ENCODE measurements at regions not wholly inside any gene's neighbourhood (a gene's known extent, or its start where the extent isn't known, plus 50 kb on each side); places are given as distances from the start of the nearest gene placed in this dataset.

DNA sequence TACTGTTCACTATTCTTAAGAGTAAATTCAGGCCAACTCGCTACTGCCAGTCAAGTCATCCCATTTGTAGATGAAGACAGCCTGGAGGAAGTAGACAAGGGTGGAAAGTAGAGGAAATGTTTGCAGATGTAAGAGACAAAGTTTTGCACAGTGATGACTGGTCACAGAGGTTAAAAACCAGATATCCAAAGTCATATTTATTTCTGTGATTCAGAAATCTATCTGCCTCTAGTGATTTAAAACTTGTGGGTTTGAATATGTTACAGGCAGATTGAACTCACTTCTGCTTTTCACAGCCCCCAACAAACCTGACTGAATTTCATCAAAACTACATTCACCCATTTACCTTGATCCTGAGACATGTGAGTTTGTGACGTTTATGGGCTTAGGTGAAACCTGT lies 484.7 kb upstream of the C1orf87 start:
- no peak overlapping the region for H2AFZ ChIP-seq (ENCODE audit: low read depth, low read length)
- no peak overlapping the region for H3K27ac ChIP-seq (ENCODE audit: low read length)
- no peaks in the 10 kb centered on the region for H3K36me3 ChIP-seq (ENCODE audit: insufficient read depth, low read length)
- no peak overlapping the region for H3K4me3 ChIP-seq (ENCODE audit: low read length)
- no peaks in the 10 kb centered on the region for H3K9me2 ChIP-seq (ENCODE audit: insufficient read depth, low read length)
- no peaks in the 10 kb centered on the region for H4K20me1 ChIP-seq (ENCODE audit: insufficient read depth)
- H3F3A ChIP-seq (ENCODE audit: insufficient read depth, low read length, poor library complexity, severe bottlenecking): no peaks in the 10 kb centered on the region
- H3K9ac ChIP-seq (ENCODE audit: low read length): no peak overlapping the region
- no peaks in the 10 kb centered on the region for H3K27me3 ChIP-seq (ENCODE audit: insufficient read depth, low read depth, low read length)
- H3K9me3 ChIP-seq (ENCODE audit: low read length): no peaks in the 10 kb centered on the region
- TF ChIP-seq EP300 (conservative IDR thresholded peaks at IDR 0.05; ENCODE audit: poor library complexity, severe bottlenecking) (no peak), EZH2 (IDR thresholded peaks at IDR 0.05; ENCODE audit: borderline replicate concordance, insufficient read depth, low read length, poor library complexity, severe bottlenecking) (no peak), MXI1 (conservative IDR thresholded peaks at IDR 0.05; ENCODE audit: poor library complexity, severe bottlenecking) (no peak), SMC3 (conservative IDR thresholded peaks at IDR 0.05; ENCODE audit: poor library complexity) (no peak), TAF1 (IDR thresholded peaks at IDR 0.05; ENCODE audit: low read depth) (no peak), RAD21 (conservative IDR thresholded peaks at IDR 0.05) (no peak), POLR2AphosphoS5 (IDR thresholded peaks at IDR 0.05) (no peak)
- TF ChIP-seq, protein P1, sequence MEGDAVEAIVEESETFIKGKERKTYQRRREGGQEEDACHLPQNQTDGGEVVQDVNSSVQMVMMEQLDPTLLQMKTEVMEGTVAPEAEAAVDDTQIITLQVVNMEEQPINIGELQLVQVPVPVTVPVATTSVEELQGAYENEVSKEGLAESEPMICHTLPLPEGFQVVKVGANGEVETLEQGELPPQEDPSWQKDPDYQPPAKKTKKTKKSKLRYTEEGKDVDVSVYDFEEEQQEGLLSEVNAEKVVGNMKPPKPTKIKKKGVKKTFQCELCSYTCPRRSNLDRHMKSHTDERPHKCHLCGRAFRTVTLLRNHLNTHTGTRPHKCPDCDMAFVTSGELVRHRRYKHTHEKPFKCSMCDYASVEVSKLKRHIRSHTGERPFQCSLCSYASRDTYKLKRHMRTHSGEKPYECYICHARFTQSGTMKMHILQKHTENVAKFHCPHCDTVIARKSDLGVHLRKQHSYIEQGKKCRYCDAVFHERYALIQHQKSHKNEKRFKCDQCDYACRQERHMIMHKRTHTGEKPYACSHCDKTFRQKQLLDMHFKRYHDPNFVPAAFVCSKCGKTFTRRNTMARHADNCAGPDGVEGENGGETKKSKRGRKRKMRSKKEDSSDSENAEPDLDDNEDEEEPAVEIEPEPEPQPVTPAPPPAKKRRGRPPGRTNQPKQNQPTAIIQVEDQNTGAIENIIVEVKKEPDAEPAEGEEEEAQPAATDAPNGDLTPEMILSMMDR (IDR thresholded peaks at IDR 0.05; ENCODE audit: poor library complexity, severe bottlenecking): no peak
- TF ChIP-seq, protein P2, sequence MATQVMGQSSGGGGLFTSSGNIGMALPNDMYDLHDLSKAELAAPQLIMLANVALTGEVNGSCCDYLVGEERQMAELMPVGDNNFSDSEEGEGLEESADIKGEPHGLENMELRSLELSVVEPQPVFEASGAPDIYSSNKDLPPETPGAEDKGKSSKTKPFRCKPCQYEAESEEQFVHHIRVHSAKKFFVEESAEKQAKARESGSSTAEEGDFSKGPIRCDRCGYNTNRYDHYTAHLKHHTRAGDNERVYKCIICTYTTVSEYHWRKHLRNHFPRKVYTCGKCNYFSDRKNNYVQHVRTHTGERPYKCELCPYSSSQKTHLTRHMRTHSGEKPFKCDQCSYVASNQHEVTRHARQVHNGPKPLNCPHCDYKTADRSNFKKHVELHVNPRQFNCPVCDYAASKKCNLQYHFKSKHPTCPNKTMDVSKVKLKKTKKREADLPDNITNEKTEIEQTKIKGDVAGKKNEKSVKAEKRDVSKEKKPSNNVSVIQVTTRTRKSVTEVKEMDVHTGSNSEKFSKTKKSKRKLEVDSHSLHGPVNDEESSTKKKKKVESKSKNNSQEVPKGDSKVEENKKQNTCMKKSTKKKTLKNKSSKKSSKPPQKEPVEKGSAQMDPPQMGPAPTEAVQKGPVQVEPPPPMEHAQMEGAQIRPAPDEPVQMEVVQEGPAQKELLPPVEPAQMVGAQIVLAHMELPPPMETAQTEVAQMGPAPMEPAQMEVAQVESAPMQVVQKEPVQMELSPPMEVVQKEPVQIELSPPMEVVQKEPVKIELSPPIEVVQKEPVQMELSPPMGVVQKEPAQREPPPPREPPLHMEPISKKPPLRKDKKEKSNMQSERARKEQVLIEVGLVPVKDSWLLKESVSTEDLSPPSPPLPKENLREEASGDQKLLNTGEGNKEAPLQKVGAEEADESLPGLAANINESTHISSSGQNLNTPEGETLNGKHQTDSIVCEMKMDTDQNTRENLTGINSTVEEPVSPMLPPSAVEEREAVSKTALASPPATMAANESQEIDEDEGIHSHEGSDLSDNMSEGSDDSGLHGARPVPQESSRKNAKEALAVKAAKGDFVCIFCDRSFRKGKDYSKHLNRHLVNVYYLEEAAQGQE (IDR thresholded peaks at IDR 0.05; ENCODE audit: borderline replicate concordance): no peak
- H3K4me2 ChIP-seq (ENCODE audit: low read length): no peak overlapping the region
- no peaks in the 10 kb centered on the region for H3K79me2 ChIP-seq (replicated peaks; ENCODE audit: insufficient read depth, low read length)

DNA sequence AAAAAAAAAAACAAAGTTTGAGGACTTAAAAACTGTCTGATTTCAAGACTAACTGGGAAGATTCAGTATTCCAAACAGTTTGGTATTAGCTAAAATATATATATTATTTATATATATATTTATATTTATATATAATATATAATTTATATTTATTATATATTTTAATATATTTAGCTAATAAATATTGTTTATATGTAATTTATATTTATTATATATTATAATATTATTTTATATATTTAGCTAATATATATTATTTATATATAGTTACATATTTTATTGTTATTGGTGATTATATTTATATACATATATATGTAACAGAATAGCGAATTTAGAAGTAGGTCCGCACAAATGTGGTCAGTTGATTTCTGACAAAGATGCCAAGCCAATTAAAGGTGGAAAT lies 480.2 kb upstream of the C1orf87 start:
- Histone ChIP-seq H3K4me2 (ENCODE audit: low read length) (no peak overlapping the region), H4K20me1 (ENCODE audit: insufficient read depth) (no peaks in the 10 kb centered on the region), H3K4me3 (ENCODE audit: low read length) (no peak overlapping the region), H3K27ac (ENCODE audit: low read length) (no peak overlapping the region), H3K36me3 (ENCODE audit: insufficient read depth, low read length) (no peaks in the 10 kb centered on the region), H3K27me3 (ENCODE audit: insufficient read depth, low read depth, low read length) (no peaks in the 10 kb centered on the region), H3K9me2 (ENCODE audit: insufficient read depth, low read length) (no peaks in the 10 kb centered on the region), H3K79me2 (replicated peaks; ENCODE audit: insufficient read depth, low read length) (no peaks in the 10 kb centered on the region), H3K9ac (ENCODE audit: low read length) (no peak overlapping the region), H3F3A (ENCODE audit: insufficient read depth, low read length, poor library complexity, severe bottlenecking) (no peaks in the 10 kb centered on the region), H2AFZ (ENCODE audit: low read depth, low read length) (no peak overlapping the region), H3K9me3 (ENCODE audit: low read length) (no peaks in the 10 kb centered on the region)
- TF ChIP-seq, protein P1 (IDR thresholded peaks at IDR 0.05; ENCODE audit: poor library complexity, severe bottlenecking): no peak
- TF ChIP-seq SMC3 (conservative IDR thresholded peaks at IDR 0.05; ENCODE audit: poor library complexity) (no peak), EZH2 (IDR thresholded peaks at IDR 0.05; ENCODE audit: borderline replicate concordance, insufficient read depth, low read length, poor library complexity, severe bottlenecking) (no peak), POLR2AphosphoS5 (IDR thresholded peaks at IDR 0.05) (no peak), EP300 (conservative IDR thresholded peaks at IDR 0.05; ENCODE audit: poor library complexity, severe bottlenecking) (no peak), MXI1 (conservative IDR thresholded peaks at IDR 0.05; ENCODE audit: poor library complexity, severe bottlenecking) (no peak), RAD21 (conservative IDR thresholded peaks at IDR 0.05) (no peak)
- TF ChIP-seq, protein P2 (IDR thresholded peaks at IDR 0.05; ENCODE audit: borderline replicate concordance): no peak
